ENCODE measurements at regions not wholly inside any gene's neighbourhood (a gene's known extent, or its start where the extent isn't known, plus 50 kb on each side); places are given as distances from the start of the nearest gene placed in this dataset.
"Not testable (repeated sequence)": the region's sequence is repeated elsewhere in the genome, so short reads cannot be mapped to it uniquely, and the experiment has no call there.

GRCh38 chr5:115469904-115470516 lies 74.6 kb downstream of the FEM1C start:
- DNase-seq, result no peak

GRCh38 chr5:115467628-115468027 lies 76.9 kb downstream of the FEM1C start:
- no peak for DNase-seq

GRCh38 chr5:115465431-115465830 lies 79.1 kb downstream of the FEM1C start:
- DNase-seq, result no peak

GRCh38 chr5:115463983-115464382 lies 80.6 kb downstream of the FEM1C start:
- DNase-seq, result no peak

DNA sequence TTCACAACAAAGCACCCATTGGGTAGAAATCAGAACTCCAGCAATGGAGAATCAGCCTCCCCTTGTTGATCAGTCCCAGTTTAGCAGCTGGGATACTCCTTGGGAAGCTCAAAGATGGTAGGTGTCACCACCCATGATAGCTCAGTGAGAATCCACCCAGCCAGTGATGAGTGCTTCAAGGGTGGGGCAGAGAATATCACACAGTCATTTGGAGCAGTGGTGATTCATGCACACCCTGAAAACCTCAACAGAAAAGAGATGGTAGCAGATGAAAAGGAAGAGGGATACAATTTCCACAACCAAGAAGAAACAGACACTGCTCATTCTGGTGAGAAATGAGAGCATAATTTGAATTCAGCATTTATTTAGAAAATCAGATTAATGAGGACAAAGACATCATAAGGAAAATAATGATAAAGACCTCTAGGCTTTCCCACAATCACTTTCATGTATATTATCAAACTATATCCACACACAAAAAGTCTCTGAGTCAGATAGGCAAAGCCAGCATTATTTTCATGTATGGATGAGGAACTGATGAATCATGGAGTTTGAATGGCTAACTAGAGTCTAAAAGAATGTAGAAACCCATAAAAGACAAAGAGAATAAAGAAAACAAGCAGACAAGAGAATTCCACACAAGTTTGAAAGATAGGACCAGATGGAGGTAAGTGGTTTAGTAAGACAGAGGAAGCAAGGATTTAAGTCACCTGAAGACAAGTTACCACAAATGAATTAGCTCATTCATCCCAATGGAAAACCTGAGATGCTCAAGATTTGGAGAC lies 82.9 kb downstream of the FEM1C start:
- no peak for DNase-seq

DNA sequence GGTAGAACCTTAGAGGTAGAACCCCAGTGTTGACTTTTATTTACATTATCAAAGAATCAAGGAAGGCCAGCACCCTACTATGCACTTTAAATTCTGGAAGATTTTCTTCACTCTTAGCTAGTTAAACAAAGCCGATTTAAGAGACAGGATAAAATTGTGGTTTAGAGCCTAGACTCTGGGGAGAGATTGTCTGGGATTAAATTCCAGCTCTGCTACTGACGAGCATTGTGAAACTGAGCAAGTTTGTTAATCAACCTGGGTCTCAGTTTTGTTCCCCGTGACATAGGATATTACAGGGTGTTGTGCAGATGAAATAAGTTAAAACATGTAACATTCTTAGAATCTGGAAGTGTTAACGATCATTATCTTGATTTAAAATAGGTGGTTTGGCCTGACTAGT lies 83.5 kb downstream of the FEM1C start:
- no peak for DNase-seq

DNA sequence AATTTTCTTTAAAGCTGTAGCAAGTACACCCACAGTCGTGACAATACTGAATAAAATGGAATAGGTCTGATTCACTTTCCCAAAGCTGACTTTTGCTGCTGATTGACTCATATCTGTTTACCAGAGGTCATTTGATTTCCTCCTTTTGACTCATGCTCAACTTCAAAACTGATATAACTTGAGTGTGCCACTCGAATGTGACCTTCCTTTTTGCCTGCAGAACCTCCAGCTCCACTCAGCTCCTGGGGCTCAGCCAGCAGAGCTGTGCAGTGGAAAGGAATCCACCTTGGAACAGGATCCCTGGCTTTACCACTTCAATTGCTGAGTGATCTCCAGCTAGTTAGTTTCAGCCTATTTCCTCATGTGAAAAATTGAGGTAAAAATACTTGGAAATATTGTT lies 84.1 kb downstream of the FEM1C start:
- DNase-seq, result no peak

GRCh38 chr5:115459855-115460341 lies 84.7 kb downstream of the FEM1C start:
- DNase-seq, result no peak

DNA sequence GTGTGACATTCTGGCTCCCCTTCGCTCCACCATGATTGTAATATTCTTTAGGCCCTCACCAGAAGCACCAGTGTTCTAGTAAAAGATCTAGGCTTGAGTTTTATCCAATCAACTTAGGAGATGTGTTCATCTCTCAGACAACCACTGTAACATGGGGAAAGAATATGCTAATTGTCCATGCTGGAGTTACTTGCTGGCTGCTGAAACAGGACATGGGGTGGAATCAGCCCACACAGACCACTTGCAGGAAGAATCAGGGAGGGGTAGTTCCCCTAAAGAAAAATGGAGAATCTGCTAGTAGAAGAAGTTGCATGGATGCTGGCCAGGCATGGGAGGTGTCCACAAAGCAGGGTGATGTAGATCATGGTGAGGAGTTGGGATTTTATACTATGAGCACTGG lies 86.2 kb downstream of the FEM1C start:
- no peak for DNase-seq

- no peak for DNase-seq
These were observed 86.6 kb downstream of the FEM1C start for GRCh38 chr5:115458003-115458409.

- no peak for DNase-seq
These were observed 87.0 kb downstream of the FEM1C start for GRCh38 chr5:115457571-115457970.

DNA sequence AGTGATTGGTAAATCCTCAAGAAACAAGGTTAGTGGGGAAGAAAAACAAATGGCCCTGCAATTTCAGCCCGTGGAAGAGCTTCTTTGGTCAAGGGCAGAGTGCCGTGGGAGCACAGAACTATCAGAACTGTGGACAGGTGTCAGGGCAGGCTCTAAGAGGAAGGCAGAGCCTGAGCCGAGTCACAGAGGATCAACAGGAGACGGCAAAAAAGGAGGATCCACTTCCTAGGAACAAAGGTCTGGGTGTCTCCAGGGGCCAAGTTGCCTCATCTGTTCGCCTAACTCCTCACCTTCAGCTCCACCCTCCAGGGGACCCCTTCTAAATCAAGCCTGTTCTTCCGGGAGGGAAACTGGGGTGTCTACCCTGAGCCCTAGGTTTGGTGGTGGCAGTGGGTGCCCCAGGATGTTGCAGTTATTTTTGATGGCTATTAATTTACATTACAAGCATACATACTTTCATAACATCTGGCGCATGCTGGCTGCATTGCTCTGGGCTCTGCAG lies 88.0 kb downstream of the FEM1C start:
- DNase-seq, result no peak

DNA sequence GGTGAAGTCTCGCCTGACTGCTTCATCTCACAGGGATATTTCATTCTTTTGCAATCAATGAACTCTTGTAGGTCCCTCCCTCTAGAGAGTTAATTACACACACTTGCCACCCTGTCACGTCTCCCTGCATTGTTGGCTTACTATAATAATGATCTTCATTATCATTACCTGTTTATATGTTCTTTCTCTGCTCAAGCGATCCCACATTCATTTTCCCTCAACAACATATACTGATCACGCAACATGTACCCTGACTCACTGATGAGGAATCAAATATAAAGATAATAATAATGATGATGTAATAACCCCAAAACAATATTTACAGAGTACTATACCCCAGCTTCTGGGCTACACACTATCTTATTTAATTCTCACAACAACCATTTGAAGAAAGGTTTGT lies 88.5 kb downstream of the FEM1C start:
- no peak for DNase-seq

DNA sequence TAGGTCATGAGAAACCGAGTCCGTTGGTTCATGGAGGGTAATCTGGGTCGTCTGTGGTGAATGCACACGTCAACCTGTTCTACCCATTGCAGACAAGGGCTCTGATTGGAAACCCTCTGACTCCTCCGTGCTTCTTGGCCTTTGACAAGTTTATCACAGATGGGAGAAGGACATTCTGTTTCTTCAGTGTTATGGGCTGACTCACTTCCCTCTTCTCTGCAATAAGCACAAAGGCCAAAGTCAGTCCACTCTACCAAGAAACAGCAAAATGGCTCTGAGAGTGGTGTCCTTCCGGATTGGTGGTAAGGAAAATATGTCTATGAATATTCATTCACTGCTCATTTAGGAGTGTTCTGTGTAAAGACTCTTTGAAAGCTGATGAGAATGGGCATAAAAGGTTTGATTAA lies 89.3 kb downstream of the FEM1C start:
- no peak for DNase-seq

DNA sequence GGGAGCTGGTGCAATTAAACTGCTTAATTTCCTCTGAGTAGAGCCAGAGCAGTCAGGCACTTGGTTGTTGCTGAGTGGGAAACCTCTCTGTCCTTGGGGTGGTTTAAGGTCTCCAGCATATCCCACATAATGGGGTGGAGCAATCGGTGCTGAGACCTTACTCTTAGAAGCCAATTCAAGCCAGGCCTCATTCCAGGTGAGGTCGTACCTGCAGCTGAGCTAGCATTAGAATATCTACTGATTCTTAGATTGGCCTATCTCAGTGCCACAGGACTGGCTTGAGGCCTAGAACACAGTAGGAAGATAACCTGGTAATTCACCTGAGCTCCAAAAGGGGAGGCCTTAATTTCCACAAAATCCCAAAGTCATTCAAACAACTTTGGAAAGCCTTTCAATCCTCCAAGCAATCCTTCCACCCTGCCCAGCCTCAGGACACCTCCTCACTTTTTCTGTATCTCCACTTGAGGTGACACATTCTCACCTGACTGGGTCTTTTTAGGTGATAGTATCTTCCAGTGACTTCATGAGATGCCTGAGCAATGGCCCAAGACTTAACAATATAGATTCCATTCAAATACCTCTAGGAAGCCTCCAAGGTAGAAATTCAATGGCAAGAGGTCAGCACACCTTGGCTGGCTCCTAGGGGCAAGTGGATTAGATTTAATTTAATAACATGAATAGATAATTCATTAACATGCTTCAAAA lies 91.0 kb downstream of the FEM1C start:
- no peak for DNase-seq

DNA sequence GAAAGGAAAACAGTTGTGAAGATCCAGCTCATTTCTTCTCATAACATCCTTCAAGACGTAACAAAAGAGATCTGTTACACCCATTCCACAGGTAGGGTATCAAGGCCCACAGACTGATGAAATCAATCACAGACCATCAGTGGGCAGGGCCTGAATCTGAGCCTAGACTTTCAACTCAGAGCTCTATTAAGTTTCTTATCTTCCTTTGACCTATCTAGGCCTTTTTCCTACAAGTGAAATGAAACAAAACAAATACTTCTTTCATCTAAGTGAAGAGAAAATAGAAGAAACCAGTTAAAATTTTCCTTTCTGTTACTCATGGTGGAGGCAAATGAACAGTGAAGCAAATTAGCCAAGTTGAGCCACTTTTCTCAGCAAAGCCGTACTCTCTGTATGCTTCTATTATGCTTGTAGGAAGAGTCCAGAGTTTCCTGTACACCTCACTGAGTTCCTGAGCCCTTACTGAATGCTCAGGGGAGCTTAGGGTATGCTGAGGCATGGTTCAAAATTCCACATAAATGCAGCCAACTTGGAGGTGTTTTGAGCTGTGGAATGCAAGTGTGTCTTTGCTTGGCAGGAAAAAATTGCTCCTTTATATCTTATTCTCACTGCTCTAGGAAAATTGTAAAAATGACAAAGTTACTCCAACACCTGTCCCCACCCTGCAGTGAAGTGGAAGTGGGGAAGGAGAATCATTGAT lies 91.9 kb downstream of the FEM1C start:
- no peak for DNase-seq

DNA sequence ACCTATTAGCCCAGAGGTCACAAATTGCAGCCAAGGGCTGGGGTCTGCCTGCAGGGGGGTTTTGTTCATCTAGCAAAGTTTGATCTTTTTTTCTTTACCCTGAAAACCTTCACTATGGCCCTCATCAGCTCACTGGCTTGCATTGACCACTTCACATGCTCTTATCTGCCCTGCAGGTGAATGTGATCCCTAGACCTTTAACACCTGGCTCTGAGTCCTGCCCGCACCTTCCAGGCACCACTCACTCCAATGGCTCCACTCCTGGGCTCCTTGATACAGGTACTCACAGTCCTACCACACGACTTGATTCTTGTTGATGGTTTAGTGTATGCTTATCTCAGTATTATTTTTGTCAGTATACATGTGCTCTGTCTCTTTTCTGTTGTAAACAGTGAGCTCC lies 92.5 kb downstream of the FEM1C start:
- no peak for DNase-seq

DNA sequence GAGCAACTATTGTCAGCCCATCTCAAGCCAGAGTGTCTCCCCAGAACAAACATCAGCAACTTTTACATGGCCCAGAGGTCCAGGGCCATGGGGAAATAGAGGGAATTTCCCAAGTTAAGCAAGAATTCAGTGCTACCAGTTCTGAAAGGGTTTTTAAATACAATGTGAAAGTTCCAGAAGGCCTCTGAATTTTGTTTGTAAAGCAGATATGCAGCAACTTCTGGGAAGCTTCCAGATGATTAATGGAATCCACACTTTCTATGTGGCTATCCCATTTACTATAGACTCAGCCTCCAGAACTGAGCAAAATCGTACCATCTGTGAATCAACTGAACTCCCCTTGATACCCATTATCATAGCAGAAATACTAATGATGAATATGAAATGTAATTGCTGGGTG lies 93.8 kb downstream of the FEM1C start:
- no peak for DNase-seq

DNA sequence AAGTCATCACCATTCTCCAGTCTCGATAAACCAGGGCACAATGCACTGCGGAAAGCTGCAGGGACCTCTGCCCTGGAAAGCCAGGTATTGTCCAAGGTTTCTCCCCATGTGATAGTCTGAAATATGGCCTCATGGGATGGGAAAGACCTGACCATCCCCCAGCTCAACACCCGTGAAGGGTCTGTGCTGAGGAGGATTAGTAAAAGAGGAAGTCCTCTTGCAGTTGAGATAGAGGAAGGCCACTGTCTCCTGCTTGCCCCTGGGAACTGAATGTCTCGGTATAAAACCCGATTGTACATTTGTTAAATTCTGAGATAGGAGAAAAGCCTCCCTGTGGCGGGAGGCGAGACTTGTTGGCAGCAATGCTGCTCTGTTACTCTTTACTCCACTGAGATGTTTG lies 95.9 kb downstream of the FEM1C start:
- DNase-seq, result not testable (repeated sequence)

DNA sequence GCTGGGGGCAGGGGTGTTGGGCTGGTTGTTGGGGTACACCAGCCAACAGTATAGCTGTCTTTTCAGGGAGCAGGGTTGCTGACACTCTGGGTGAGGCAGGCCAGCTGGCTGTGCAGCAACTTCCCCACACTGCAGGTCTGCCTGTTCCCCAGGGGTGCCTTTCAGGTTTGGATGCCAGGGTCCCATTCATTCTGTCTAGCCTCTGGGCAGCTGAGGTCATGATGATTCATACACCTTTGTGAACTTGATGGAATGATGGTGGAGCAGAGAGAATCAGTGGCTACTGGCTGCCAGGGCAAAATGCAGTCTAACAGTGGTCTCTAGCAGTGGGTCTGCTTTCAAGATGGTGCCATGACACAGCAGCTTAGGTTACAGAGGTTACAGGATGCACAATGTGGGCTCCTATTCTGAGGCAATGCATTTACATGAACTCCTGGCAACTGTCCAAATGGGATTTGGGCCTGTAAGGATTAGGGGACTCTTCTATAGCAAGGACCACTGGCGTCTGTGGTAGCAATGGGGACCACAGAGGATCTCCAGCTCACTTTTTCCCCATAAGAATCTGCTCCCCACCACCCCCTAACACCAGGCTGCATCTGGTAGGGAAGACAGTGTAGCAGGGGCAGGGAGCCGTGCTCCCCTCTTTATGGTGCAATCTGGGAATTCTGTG lies 103.7 kb downstream of the FEM1C start:
- no peak for DNase-seq

GRCh38 chr5:115439639-115440038 lies 104.9 kb downstream of the FEM1C start:
- no peak for DNase-seq

- no peak for DNase-seq
These were observed 105.5 kb downstream of the FEM1C start for GRCh38 chr5:115439042-115439441.

Data from RPMI8226 (cell line).